GM18909 (cell line): ENCODE measurements at regions not wholly inside any gene's neighbourhood (a gene's known extent, or its start where the extent isn't known, plus 50 kb on each side); places are given as distances from the start of the nearest gene placed in this dataset.

Experiments used
- ATAC-seq: cut with Tn5 transposase; IDR thresholded peaks from one replicate; pipeline ENCODE4 v1.9.1; 2021; ENCODE audit warnings: mild to moderate bottlenecking; ENCODE audit not compliant: unreplicated experiment, poor library complexity

DNA sequence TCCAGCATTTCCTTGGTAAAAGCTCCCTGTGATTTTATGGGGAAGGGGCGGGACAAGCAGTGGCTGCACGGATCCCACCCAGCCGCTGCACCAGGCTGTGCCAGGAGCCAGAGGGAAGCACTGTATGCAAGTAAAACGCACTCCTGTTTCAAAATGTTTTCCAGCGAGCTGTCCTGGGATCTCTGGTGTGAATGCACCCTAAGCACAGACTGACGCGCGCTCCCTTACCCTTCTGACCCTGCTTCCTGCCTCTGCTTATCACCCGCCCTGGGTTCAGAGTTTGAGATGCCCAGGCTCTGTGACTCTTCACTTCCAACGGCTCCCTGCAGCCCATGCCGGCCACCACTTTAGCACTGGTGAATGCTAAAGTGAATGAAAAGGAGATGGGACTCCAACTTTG, 131.2 kb downstream of the RHOU start:
- ATAC-seq: no peak

DNA sequence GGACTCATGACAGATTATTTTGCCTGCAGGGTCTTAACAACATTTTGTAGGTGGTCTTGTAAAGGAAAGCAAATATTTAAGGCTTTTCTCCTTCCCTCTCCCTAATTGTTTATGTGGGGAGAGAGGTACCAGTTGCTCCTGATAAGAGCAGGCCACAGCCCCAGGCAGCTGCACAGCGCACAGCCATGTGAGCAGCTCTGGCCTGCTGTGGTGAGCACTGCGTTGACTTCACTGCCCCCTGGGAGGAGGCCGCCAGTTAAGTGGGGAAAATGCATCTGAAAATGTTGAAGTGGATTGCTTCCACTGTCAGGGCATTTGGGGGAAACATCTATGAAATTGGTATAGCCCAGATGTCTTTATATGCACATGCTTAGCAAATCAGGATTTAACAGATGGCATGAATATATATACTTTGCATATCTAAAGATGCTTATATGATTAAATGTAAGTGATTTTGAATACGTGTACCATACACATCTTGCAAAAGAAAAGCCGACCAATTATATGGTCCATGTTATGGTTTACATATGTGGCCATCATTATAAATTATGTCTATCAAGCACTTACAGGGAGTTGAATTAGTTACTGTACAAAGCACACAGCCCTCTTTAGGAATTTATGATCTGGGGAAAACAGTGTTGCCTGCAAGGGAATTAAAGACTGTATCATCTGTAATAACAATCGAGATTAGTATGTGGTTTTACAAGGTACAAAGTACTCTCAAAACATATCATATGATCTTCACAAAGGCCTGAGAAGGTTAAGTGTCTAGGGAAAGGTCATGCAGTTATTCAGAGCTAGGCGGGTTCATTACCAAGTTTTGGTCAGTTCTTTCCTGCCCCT, 132.1 kb downstream of the RHOU start:
- no peak for ATAC-seq

DNA sequence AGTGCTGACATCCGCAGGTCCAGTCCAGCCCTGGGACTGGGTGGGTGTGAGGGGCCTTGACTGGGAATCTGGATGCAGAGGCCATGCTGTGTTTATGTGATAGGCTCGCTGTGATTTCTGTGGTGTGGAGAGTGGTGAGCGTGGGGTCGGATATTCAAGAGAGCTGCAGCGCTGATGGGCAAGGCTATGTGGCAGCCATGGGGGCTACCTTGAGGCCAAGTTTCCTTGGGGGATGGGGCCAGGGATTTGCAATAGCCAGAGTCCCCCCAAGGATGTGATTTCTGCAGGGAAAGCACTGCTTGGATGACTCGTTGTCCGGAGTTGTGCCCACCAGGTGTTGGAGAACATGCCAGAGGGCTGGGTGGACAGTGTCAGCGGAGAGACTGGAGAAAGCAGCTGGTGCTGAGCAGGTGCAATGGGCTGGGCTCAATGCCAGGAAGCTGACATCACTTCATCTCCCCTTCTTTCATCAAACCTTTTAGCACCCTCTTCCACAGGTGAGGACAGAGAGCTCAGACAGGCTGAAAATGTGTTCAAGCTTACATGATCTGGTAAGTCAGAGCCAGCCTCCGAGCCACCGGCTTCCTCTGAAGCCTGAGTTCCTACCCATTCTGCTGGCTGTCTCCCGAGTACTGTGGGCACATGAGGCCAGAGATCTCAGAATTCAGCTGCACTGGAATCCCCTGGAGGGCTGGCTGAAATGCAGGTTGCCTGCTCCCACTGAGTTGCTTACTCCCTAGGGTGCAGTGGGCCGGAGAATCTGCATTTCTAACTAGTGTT, 132.9 kb downstream of the RHOU start:
- no peak for ATAC-seq

DNA sequence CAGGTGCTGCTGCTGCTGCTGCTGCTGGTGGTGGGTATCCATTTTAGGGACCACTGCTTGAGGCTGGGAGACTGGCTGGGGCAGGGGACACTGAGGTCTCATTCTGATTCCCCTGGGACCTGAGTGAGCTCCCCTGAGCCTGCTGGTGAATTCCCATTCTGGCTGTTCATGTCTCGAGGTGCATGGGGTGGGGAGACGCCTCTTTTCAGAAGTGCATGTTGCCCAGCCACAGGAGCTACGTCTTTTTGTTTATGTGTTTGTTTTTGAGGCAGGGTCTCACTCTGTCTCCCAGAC, 133.4 kb downstream of the RHOU start:
- no peak for ATAC-seq

DNA sequence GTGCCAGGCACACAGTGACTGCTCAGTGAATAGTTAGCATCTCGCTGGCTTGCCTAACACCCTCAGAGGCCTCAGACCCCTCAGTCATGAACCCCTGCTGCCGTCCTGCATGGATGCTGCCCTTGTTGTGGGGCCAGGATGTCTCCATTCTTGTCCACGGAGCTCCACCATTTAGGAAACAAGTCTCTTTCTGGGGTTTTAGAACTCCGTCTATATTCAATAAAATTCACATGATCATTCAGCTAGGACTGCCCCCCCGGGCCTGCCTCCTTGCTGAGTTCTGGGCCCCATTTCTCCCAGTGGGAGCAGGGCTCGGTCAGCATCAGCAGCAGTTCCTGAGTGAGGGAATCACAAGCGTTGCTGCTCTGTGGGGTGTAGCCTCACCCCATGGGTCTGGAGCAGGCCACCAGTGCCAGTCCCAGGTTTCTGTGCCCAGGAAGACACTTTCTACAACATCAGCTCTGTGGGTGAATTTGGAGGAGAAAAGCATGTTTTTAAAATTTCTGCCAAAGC, 134.1 kb downstream of the RHOU start:
- ATAC-seq: no peak

DNA sequence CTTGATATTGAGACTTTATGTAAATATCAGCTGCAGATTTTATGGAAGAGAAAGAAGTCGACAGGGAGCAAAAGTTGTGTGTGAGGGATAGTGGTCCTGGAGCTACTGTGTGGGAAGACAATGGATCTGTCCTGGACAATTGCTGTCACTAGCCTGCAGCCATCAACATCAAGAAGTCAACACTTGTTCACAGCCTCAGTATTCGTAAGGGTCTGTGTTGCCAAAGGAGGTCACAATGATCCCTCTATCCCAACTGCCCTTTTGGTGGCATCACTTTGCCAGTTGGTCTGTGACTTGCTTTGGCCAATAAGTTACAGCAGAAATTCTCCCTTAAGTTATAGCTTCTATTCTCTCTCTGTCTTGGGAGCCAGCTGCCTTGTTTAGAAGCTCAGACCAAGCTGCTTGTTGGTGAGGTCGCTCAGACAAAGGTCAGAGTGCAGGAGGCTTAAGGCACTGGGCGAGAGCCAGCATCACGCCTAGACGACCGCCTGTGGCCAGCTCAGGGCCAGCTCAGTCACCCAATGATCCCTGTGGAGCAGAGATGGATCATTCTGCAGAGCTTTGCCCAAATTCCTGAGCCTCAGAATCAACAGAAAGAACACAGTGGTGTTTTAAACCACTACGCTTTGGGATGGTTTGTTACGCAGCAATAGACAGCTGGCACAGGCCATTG, 134.9 kb downstream of the RHOU start:
- no peak for ATAC-seq

DNA sequence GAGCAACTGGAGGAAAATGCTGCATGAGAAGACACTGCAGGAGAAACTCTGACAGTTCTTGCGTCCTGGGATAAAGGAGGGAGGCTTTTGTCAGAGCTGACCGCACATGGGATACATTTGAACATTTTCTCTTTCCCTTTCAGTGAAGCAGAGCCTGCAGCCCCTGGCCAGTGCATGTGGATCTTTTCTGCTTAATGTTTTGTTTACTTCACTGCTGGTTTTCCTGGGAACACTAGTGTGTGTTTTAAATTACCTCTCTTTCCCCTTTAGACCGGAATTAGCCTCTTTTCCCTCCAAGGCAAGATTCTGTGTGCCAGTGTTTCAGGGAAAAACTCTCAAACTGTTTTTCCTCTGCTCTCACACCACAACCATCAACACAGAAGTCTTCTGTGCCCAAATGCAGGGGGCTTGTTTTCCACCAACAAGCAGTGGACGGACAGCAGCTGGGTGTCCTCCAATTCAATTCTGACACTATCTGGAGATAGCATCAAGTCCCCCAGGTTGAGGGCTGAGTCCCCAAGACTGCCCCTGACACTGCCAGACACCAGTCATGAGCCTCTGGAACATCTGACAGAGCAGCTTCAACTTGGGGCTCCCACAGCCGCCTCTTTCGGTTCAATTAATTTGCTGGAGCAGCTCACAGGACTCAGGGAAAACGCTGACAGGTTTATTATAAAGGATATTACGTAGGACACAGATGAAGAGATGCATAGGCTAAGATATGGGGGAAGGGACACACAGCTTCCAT, 136.2 kb downstream of the RHOU start:
- no peak for ATAC-seq

DNA sequence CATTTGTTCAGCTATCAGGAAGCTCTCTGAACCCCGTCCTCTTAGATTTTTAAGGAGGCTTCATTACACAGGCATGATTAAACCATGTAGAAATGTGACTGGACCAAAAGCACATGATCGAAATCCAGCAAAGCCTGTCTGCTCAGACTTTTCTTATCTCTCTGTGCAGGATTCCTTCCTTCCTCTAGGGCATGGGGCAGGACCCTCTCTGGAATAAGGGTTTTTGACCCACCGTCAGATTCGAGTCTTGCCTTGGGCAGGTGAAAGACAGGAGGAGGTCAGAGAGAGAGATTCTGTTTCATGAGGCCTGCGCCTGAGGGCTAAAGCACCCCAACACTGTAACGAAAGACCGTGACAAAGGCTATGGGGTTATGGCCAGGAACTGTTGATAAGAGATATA, 136.8 kb downstream of the RHOU start:
- no peak for ATAC-seq

DNA sequence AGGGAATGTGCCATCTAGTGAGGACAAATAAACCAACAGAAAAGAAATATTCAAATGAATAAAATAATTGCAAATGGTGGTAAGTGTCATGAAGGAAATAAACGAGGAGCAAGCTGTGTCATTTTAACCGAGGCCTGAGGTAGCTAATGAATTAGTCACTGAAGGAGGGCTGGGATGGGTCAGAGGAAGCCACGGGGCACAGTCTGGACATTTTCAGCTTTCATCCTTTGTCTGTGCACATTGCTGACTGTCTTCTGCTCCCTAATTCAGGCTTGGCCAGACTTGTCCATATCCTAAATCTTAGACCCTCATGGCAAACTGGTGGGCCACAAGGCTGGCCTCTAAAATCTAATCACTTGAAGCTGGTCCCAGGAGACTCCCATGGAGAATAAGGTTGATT, 138.4 kb downstream of the RHOU start:
- ATAC-seq: no peak

DNA sequence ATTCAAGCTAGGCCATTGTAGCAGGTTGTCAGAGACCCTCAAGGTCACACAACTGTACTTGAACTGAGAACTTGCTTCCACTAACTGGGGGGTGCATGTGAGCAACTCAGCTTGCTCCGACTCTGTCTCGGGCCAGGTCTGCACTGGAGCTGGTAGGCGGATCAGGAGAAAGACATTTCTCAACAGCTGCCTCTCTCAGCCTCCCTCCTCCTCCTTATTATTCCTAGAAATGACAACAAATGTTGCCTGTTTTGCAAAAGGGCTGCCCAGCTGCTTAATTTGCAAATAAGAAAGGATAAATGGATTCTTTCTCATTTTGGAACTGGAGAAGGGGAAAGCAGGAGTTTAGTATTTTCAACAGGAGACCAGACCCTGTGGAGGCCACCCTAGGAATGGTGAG, 140.5 kb downstream of the RHOU start:
- ATAC-seq: no peak

DNA sequence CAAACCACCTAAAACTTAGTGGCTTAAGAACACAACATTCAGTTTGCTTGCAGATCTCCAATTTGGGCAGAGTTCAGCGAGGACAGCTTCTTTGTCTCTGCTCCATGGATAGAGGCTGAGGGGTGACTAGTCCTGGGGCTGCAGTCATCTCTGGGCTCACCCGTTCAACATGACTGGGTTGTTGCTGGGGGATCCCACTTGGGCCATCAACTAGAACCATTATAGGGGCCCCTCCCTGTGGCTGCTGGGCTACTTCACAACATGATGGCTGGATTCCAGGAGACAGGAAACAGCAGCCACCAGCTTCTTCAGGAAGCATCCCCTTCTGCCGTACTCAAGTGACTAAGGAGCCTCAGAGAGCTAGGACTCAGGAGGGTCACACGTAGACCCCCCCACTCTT, 140.9 kb downstream of the RHOU start:
- no peak for ATAC-seq

DNA sequence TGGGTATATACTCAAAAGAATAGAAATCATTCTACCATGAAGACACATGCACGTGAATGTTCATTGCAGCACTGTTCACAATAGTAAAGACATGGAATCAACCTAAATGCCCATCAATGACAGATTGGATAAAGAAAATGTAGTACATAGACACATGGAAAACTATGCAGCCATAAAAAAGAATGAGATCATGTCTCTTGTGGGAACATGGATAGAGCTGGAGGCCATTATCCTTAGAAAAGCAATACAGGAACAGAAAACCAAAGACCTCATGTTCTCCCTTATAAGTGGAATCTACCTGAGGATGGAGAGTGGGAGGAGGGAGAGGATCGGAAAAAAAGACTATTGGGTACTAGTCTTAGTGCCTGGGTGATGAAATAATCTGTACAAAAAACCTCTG, 143.9 kb downstream of the RHOU start:
- no peak for ATAC-seq

DNA sequence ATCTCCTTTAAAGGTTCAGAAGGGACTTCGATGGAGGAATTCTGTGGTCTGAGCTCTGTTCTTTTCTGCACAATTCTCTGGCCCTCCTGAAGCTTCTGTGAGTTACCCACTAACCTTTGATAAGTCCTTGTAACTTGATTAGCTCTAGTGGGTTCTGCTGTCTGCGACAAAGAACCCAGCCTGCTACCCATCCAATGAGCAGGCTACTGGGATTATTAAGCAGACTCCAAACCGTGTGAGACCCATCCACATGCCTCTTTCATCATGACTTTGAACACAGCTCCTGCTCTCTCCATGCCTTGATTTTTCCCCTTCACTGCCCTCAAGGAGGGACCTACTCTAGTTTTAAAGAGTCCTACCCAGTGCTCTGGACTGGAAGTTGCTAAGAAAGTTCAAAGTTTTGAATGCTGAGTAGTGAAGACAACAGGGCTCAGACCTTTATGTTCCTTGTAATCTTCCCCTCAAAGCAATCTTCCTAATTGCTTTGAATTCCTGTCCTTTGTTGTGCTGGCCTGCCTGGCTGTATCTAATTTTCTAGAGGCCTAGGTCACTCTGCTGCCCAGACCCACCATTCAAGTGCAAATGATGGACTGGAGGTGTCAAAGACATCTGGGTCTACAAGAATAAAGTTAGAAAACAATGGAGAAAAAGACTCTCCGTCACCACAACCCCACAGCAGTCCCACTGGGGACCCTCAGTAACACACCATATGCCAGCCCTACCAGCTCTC, 146.9 kb downstream of the RHOU start:
- no peak for ATAC-seq

DNA sequence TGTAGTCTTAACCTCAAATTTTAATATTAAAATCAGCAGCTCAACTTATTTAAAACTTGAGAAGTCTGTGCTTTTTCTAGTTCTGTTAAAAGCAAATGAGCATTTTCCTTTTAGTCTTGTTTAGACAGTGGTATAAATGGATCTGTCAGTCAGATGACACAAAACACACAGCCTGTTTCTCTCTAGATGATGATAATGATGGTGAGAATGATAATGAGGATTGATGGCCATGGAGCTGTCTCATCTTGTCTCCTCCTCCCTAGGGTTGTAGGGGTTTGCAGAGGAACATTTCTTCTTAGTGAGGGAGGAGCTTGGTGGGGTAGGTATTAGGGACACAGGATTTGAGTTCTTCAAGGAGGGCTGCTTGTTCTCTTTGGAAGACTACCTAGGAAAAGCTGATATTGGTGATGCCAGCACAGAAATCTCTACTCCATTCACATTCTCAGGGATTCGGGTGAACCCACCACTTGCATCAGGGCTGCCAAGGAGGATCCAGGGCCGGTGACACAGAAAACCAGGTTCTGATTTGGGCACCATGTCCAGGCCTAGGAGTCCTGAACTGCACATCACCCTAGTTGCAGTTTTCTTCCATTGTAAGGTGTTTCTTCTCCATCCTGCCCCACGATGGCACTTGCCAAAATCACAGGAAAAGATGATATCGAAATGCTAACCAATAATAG, 147.6 kb downstream of the RHOU start:
- no peak for ATAC-seq

DNA sequence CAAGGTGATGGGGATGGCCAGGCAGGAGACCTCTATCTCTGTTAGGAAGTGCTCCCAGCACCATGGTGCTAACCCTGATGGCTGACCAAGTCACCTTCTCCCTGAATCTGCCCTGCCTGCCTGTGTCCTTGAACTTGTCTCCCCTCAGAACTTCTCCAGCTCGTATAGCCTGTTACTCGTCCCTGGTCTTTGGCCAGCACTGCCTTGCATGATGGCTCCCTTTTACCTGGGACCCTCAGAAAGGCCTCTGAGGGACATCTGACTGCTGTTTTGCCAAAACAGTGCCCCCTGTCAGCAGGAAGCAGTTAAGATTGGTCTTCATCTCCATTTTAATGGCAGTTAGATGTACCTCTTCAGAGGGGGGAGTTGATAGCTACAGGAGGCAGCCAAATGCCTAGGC, 148.3 kb downstream of the RHOU start:
- no peak for ATAC-seq

DNA sequence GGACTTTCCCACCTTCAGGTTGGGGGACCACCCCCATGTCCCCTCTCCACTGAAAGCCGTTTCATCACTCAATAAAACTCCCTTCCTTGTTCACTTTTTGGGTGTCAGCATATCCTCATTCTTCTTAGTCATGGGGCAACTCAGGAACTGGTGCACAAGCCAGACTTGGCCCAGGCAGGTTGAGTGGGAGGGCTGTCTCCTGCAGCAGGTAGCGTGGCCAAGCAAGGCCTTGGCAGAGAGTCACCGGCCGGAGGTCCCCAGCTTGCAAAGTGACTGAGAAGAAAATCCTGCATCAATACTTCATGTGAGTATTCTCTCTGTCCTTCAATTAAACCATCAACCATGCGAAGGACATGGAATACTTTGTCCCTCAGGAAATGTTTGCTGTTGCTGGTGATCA, 148.9 kb downstream of the RHOU start:
- no peak for ATAC-seq

DNA sequence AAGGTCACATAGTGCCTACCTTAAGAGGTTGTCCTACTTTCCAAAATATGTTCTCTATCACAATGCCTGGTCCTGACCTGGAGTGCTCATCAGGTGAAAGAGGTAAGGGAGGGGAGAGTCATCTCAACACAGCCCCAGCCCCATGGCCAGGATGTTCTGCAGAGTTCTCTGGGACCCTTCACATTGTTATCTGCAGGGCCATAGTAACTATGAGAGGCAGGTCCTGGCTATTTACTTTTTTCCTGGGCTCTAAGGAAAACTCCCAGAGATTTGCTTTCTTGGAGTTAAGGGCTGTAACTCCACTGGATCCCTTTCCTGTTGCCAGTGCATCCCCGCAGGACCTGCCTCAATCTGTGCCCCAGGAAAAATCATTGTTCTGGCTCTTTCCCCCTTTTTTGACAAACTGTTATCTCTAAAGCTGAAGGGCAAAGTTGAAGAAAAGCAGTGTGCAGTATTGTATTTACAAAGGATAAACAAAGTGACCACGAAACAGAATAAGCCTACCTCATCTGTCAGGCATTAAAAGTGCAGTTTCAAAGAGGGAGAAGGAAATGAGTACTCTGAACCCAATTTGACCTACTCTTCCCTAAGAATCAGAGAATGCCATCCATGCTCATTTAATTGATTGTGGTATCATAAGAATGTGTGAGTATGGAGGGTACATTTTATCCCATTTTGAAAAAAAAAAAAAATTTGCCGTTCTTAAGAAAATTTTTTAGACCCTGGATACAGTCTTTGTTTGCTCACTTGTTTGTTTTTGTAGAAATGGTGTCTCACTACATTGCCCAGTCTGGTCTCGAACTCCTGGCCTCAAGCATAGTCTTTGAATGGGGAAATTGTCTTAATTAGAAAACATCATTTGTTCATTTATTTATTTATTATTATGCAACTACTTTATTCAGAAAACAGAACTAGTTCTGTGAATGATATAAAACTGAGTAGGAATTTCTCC, 149.6 kb downstream of the RHOU start:
- no peak for ATAC-seq

DNA sequence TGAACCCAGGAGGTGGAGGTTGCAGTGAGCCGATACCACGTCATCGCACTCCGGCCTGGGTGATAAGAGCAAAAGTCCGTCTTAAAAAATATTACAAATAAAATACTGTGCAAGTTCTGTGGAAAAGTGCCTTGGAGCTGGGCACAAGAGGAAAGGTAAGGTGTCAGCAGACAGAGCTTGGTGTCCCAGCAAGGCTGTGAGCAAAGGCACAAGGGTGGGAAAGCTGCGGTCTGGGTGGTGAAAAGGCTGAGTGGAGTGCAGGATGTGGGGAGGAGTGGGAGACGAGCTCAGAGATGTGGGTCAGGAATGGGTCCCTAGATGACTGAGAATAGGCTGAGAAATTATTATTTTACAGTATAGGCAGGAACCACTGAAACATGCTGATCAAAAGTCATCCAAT, 150.6 kb downstream of the RHOU start:
- no peak for ATAC-seq
